Neural cell (in vitro differentiated cells): ENCODE measurements at regions not wholly inside any gene's neighbourhood (a gene's known extent, or its start where the extent isn't known, plus 50 kb on each side); places are given as distances from the start of the nearest gene placed in this dataset.

Experiments
- CTCF ChIP-seq: fragments of 450-650 bp; IDR thresholded peaks from 2 replicates; pipeline ENCODE4 v1.5.1; 2014; ENCODE audit warnings: antibody characterized with exemption, mild to moderate bottlenecking, moderate library complexity; ENCODE audit not compliant: poor library complexity, severe bottlenecking
- EZH2 ChIP-seq: fragments of 200-600, 300-800 bp; shearing (Covaris generic), sonication (generic); IDR thresholded peaks from 2 replicates; pipeline ENCODE4 v1.6.1; 2014; ENCODE audit warnings: antibody characterized with exemption, low read length, borderline replicate concordance, mild to moderate bottlenecking; ENCODE audit not compliant: insufficient read depth, poor library complexity, severe bottlenecking
- REST ChIP-seq: IDR thresholded peaks from 2 replicates; pipeline ENCODE4 v1.6.1; 2012; ENCODE audit warnings: borderline replicate concordance

GRCh38 chr2:5588601-5589000, 103.6 kb upstream of the SOX11 start:
- TF ChIP-seq EZH2 = no peak
- no peak for TF ChIP-seq CTCF
- no peak for TF ChIP-seq REST
